Daoy (cell line): ENCODE measurements at regions not wholly inside any gene's neighbourhood (a gene's known extent, or its start where the extent isn't known, plus 50 kb on each side); places are given as distances from the start of the nearest gene placed in this dataset.

Experiments
- DNase-seq: peaks from one replicate; pipeline ENCODE4 v3.0.0-alpha.2; 2015; ENCODE audit warnings: low read depth

DNA sequence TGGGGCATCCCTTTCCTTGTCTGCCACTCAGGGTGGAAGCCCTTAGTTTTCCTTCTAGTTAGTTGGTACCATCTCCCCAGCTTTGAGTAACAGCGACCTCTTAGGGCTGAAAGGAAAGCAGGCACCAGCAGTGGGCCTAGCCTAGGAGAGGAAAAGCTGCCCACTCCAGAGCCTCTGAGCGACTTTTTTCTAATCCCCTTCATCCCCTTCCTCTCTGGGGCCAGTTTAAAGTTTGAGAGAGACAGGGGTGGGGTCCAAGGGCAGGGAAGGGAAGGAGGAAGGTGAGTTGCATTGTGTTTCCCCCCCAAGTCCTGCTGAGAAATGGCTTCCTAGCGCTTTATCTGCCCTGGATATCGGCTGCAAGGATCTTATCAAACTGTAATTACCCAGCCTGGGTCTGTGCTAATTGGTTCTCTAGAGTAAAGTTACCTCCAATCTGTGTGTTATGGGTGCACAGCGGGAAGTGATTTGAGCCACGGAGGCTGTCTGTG, 573.9 kb upstream of the CADM1 start:
- peak; percentile 47 for DNase-seq

- DNase-seq, result no peak
These were observed 572.9 kb upstream of the CADM1 start for GRCh38 chr11:116077092-116077491.

- DNase-seq, result peak; percentile 73
These were observed 569.9 kb upstream of the CADM1 start for GRCh38 chr11:116073854-116074837.

DNA sequence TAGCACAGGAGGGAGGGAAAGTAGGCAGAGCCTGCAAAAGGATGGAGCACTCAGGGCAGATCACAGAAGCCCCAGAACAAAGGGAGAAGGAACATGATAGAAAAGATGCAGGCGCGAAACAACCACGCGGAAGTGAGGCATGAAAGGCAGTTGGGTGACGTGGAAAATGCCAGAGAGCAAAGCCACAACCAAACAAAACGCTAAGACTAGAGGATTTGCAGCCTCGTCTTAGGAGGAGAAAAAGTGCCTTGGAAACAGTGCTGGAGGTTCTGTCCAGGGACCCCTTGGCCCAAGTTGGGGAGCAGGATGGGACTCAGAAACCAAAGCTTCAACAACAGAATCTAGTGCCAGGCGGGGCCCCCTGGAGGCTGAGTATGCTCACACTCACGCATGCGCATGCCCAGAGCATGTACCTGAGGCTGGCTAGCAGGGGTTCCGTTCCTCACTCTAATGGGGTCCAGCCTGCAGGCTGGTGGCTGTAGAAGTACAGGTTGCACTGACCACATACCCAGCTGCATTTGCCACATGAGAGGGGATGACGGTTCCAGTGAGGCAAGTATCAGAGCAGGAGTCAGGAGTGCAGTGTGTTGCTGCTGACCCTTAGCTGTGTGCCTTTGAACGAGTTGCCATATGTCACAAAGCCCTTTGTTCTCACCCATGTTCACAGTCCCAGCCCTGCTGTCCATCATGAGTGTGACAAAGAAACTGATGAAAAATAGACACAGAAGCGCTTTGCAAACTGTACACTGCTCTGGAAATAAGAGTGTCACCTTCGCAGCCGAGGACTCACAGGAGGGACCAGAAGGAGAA, 568.6 kb upstream of the CADM1 start:
- peak; percentile 9 for DNase-seq

DNA sequence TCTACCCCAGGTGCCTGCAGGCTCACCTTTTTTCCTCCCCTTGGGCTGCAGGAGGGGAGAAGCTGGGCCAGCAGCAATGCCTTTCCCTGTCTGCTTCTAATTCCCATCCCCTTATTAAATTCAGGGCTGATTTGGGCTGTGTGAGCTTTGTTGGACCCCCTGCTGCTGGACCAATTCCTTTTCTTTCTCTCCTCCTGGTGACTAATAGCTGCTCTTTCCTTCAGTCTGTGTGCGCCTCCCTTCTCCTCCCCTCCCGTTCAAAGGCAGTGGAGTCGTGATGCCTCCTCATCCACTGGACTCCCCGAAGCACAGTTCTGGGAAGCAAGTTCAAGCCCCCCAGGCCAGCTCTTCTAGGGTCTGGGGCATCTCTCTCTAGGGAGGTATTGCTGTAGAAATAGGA, 567.9 kb upstream of the CADM1 start:
- DNase-seq, result peak; percentile 28

DNA sequence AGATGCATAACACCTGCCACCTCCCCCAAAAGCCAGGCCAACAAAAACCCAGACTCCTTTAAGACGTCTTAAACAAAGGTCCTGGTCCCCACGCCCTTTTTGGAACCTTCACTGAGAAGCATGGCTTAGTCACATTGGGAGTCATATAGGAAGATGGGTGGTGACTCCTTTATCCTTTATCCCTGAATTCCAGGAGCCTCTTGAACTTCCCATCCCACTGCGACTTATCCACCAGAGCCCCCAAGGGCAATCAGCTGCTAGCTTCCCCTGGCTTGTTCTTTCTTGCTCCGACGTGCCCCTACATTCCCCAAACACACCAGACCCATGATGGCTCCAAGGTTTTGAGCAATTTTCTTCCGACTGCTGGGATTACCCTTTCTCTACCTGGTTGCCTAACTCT, 567.0 kb upstream of the CADM1 start:
- no peak for DNase-seq

DNA sequence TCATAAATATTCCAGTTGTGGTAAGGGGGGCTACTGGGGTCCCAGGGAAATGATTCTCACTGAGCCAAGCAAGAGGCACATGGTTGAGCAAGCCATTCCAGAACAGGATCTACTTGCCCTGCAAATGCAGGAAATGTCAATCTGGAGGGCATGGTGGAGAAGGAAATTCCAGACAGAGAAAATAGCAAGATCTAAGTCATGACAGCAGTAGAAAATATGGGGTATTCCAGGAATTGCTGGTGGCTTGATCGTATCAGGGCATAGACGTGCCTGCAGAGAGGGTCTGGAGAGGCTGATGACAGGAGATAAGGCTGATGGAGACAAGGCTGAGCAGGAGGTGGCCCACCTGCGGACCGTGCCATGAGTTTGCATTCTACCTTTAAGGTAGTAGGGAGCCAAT, 566.3 kb upstream of the CADM1 start:
- no peak for DNase-seq

DNA sequence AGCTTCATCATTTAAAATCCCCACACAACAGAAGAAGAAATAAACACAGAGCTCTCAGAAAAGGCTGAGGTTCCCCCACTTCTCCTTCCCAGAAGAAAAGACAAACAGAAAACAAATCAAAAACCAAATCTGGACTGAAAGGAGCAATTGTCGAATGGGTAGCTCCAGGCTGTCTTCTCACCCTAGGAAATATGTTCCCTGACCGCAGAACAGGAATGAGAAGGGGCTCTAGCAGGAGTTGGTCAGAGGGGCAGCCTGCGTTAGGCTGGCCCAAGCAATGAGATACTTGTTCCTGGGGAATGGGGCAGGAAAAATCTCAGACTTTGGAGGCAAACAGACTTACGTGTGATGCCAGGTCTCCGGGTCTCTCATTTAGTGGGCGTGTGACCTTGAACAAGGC, 562.6 kb upstream of the CADM1 start:
- no peak for DNase-seq

DNA sequence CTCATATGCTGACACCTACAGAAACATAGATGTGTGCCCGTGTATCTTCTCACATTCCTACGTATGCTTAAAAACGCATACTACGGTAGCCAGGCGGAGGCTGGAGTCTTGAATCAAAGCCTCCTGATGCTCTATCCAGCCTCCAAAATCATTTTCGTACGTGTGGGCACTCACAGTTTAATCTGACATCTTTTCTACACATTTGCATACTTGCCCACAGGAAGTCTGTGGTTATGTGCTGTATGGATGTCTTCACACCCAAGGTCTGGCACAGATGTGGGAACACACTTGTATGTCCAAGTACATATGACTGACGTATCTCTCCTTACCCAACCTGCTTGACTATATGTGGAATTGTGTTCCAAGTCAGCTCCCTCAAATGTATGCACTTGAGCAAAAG, 561.8 kb upstream of the CADM1 start:
- DNase-seq, result peak; percentile 17

DNA sequence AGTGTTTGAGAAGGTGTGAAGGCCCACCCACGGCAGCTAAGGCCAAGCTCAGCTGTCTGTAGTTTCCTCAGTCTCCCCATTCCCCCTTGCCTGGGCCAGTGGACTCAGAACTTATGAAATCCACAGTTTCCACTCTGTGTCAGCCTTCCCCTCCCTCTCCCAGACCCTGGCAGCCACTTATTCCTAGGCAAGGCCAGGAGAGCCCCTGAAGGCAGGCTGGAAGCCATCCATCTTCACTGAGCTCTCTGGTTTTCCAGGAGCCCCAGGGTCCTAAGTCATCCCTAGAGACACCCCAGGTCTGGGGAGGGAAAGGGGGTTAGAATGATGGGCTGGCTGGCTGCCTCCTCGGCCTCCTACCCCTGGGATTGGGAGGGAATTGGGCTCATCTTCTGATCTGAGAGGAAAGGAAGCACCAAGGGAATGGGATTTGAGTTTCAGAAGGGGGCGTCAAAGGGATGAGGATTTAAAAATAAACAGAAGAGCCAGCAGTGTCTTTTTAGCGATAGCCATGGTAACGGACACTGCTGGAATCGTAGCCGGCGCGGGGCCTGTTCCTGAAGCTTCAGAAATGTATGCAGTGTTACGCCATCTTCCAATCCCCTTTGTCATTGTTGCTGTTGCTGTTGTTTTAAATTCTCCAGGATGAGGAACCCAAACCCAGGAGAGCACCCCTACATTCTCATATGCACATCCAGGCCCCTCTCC, 561.1 kb upstream of the CADM1 start:
- DNase-seq, result no peak

DNA sequence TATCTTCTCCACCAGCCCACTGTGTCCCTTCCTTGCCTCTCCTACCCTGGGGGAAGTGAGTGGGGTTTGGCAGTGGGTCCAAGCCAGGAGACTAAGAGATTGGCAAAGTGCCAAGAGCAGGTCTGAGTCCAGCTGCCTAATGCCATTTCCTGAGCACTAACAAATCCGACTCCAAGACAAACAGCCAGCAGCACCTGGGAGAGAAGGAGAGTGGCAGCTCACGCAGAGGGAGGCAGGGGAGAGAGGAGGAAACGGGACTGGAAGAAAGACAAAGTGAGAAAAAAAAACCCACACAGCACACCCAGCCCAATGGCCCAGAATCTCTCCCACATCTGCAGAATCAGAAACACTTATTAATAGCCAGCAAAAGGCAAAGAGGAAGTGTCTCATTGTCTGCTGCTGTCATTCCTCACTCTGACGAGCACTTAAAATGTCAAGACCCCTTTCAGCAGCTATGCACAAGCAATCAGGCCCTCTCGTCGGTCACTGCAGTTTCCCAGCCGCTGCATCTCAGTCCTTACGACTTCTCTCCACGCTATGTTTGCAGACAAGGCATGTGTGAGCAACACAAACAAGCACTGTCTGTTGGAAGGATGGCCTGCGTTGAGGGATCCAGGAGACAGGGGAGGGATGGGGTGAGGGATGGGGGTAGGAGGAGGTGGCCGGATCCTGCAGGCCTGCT, 558.4 kb upstream of the CADM1 start:
- peak; percentile 45 for DNase-seq

GRCh38 chr11:116062129-116062489, 557.9 kb upstream of the CADM1 start:
- DNase-seq, result no peak

- DNase-seq, result no peak
These were observed 557.1 kb upstream of the CADM1 start for GRCh38 chr11:116061322-116061721.

- no peak for DNase-seq
These were observed 555.7 kb upstream of the CADM1 start for GRCh38 chr11:116059919-116060318.

DNA sequence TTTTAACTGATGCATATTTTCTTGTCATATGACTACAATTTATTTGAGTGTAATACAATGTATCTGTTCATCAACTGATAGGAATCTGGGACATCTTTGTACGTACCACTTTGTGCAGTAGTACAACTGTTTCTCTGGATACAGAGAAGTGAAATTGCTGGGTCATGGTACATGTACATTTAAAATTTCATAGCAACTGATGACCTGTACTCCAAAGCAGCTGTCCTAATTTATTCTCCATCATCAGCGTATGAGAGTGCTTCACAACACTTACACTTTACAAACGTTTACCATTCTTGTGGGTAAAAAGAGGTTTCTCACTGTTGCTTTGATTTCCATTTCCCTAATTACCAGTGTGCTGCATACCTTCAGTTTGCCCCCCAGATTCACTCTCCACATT, 552.8 kb upstream of the CADM1 start:
- no peak for DNase-seq

- DNase-seq, result no peak
These were observed 550.8 kb upstream of the CADM1 start for GRCh38 chr11:116055064-116055463.

- no peak for DNase-seq
These were observed 549.3 kb upstream of the CADM1 start for GRCh38 chr11:116053548-116053919.

- DNase-seq, result no peak
These were observed 548.7 kb upstream of the CADM1 start for GRCh38 chr11:116052603-116053547.

DNA sequence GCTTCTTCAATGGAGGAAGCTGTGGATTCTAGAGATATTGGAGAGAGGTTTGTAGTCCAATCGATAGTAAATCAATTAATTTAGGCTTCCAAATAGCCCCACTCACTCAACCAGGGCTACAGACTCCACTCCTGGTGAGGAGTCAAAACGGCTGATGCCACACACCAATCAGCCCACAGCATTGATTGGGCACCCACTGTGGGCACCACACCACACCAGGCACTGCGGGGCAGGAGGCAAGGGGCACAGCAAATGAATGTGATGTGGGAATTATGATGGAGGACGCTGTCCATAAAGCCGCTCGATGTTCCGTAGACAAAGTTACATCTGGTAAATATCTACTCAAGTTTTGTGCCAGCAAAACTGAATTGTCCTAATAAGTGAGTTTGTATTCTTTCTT, 547.3 kb upstream of the CADM1 start:
- no peak for DNase-seq

DNA sequence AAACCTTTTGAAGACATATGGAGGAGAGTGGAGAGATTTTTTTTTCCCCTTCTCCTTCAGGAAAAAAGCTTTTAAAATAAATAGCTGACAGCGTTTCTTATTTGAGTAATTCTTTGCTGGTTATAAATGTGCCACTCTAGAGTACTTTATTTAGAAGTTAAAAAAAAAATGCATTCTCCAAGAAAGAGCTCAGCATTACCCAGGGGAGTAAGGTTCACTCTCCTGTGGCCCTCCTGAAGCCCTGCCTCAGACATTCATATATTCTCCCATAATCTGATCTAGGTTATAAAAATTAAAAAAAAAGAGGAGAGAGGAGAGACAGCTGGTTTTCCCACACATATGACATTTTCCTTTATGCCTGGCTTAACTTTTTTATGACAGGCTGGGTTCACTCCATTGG, 545.2 kb upstream of the CADM1 start:
- no peak for DNase-seq
